Ishikawa (cell line): ENCODE measurements at regions not wholly inside any gene's neighbourhood (a gene's known extent, or its start where the extent isn't known, plus 50 kb on each side); places are given as distances from the start of the nearest gene placed in this dataset.

Experiments
- CEBPB ChIP-seq: IDR thresholded peaks from 2 replicates; pipeline ENCODE4 v1.6.1; 2012
- CREB1 ChIP-seq: IDR thresholded peaks from 2 replicates; pipeline ENCODE4 v1.6.1; 2012; ENCODE audit warnings: low read depth
- EGR1 ChIP-seq: IDR thresholded peaks from 2 replicates; pipeline ENCODE4 v1.6.1; 2012
- EP300 ChIP-seq: IDR thresholded peaks from 2 replicates; pipeline ENCODE4 v1.6.1; 2012; ENCODE audit warnings: borderline replicate concordance
- FOXM1 ChIP-seq: IDR thresholded peaks from 2 replicates; pipeline ENCODE4 v1.6.1; 2012; ENCODE audit warnings: low read depth, borderline replicate concordance
- MAX ChIP-seq: IDR thresholded peaks from 2 replicates; pipeline ENCODE4 v1.6.1; 2012
- NFIC ChIP-seq: IDR thresholded peaks from 2 replicates; pipeline ENCODE4 v1.6.1; 2012
- RAD21 ChIP-seq: IDR thresholded peaks from 2 replicates; pipeline ENCODE4 v1.6.1; 2012; ENCODE audit warnings: low read depth
- TAF1 ChIP-seq: IDR thresholded peaks from 2 replicates; pipeline ENCODE4 v1.6.1; 2012; ENCODE audit warnings: low read depth, mild to moderate bottlenecking
- TCF12 ChIP-seq: IDR thresholded peaks from 2 replicates; pipeline ENCODE4 v1.6.1; 2012; ENCODE audit warnings: low read depth
- TEAD4 ChIP-seq: IDR thresholded peaks from 2 replicates; pipeline ENCODE4 v1.6.1; 2012
- YY1 ChIP-seq: IDR thresholded peaks from 2 replicates; pipeline ENCODE4 v1.6.1; 2012; ENCODE audit warnings: low read depth
- ZBTB7A ChIP-seq: IDR thresholded peaks from 2 replicates; pipeline ENCODE4 v1.6.1; 2012; ENCODE audit warnings: low read depth
- TF ChIP-seq, protein P1 (sequence below): IDR thresholded peaks from 2 replicates; pipeline ENCODE4 v1.6.1; 2012; ENCODE audit warnings: low read depth, mild to moderate bottlenecking

GRCh38 chr1:106268070-106268469, 788.4 kb upstream of the PRMT6 start:
- TF ChIP-seq TEAD4 (no peak), EGR1 (no peak), TAF1 (no peak), RAD21 (peak; percentile 73), ZBTB7A (no peak), FOXM1 (no peak), MAX (no peak)

DNA sequence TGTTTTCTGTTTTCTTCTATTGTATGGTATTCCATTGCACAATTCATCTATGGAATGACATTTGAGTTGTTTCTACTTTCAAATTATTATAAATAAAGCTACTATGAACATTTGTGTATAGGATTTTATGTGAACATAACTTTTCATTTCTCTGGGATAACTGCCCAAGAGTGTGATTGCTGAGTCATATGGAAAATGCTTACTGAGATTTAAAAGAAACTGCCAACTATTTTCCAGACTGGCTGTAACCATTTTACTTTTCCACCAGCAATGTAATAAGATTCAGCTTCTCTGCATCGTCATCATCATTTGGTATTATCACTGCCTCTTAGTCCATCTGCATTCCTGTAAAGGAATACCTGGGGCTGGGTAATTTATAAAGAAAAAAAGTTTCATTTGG, 779.6 kb upstream of the PRMT6 start:
- TF ChIP-seq RAD21 (no peak), YY1 (no peak), TCF12 (no peak), TAF1 (no peak), FOXM1 (no peak), CEBPB (no peak), TEAD4 (no peak), MAX (no peak), ZBTB7A (no peak)

- no peak for TF ChIP-seq YY1
- TF ChIP-seq RAD21, result no peak
- no peak for TF ChIP-seq TAF1
- TF ChIP-seq MAX, result no peak
- TF ChIP-seq CREB1, result no peak
- no peak for TF ChIP-seq FOXM1
- TF ChIP-seq CEBPB, result no peak
- TF ChIP-seq, protein P1, sequence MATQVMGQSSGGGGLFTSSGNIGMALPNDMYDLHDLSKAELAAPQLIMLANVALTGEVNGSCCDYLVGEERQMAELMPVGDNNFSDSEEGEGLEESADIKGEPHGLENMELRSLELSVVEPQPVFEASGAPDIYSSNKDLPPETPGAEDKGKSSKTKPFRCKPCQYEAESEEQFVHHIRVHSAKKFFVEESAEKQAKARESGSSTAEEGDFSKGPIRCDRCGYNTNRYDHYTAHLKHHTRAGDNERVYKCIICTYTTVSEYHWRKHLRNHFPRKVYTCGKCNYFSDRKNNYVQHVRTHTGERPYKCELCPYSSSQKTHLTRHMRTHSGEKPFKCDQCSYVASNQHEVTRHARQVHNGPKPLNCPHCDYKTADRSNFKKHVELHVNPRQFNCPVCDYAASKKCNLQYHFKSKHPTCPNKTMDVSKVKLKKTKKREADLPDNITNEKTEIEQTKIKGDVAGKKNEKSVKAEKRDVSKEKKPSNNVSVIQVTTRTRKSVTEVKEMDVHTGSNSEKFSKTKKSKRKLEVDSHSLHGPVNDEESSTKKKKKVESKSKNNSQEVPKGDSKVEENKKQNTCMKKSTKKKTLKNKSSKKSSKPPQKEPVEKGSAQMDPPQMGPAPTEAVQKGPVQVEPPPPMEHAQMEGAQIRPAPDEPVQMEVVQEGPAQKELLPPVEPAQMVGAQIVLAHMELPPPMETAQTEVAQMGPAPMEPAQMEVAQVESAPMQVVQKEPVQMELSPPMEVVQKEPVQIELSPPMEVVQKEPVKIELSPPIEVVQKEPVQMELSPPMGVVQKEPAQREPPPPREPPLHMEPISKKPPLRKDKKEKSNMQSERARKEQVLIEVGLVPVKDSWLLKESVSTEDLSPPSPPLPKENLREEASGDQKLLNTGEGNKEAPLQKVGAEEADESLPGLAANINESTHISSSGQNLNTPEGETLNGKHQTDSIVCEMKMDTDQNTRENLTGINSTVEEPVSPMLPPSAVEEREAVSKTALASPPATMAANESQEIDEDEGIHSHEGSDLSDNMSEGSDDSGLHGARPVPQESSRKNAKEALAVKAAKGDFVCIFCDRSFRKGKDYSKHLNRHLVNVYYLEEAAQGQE, result no peak
- TF ChIP-seq EP300, result no peak
Measured at GRCh38 chr1:106277786-106278185, 778.7 kb upstream of the PRMT6 start.

GRCh38 chr1:106278716-106279115, 777.8 kb upstream of the PRMT6 start:
- TF ChIP-seq TCF12, result no peak

- TF ChIP-seq CREB1, result no peak
- no peak for TF ChIP-seq ZBTB7A
Measured at GRCh38 chr1:106289265-106289928, 767.1 kb upstream of the PRMT6 start.

DNA sequence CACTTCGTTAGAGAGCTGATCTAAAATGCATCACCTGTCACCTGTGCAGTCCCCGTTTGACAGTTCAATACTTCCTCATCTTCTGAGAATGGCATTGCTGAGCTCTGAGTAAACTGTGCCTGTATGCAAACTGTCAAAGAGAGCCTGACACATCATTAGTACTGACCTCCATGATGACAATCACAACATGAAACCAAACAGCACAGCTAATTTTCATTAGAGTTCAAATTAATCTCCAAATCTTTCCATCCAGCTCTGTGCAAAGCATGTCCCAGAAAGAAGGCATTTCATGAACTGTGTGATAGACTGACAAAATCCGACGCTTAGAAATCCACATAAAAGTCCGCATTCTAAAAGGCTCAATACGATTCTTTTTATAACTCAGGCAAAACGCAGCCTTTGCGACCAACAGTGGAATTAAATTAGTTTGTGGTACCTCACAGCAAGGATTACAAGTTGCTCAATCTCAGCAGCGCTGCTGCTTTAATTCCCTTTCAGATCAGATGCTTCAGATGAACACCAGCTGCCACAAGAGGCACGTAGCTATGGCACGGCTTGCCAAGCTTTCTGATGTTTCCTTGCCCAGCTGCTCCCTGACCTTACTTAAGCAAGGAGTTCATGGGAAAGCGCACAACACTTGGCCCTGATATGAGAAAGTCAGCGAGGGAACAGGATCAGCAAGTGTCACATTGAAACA, 765.5 kb upstream of the PRMT6 start:
- TF ChIP-seq, protein P1, result no peak
- TF ChIP-seq EP300, result no peak

DNA sequence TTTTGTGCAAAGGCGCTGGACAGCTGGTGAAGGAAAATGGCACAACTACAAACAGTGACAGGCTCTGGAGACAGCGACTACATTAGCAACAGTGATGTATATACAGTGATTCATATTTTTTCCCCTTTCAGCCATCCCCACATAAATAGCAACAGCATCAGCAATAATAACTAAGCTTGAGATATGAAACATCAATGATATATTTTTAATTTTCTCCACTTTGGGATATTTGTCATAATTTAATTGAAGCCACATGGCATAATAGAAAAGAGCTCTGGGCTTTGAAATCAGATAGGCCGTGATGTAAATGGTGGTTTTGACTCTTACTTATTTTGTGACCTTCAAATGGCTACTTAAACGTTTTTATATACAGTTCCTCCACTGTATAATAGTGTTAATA, 764.3 kb upstream of the PRMT6 start:
- TF ChIP-seq FOXM1 (no peak), NFIC (no peak), TAF1 (no peak), ZBTB7A (no peak), YY1 (no peak)
- TF ChIP-seq, protein P1, result no peak
